ENCODE measurements at regions not wholly inside any gene's neighbourhood (a gene's known extent, or its start where the extent isn't known, plus 50 kb on each side); places are given as distances from the start of the nearest gene placed in this dataset.

DNA sequence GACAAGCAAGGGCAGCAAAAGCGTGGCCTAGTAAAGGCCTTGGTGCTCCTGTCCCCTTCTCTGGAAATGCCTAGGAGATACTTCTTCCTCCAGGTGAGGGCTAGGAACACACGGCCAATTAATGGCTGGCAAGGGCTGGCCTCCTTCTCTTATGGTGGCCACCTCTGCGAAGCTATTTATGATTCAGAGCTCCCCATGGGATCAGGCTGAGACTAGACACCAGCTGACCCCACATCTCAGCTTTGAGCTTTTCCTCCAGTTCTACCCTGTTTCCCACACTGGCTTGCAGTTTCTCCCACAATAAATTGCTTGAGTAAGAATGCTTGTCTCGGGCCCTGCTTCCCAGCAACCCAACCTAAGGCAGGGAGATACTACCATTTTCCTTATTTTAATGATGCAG lies 53.7 kb downstream of the CAMK2N1 start:
- no peaks in the 10 kb centered on the region for H3K9me3 ChIP-seq (ENCODE audit: low read depth, low read length, poor library complexity, severe bottlenecking)
- H3K36me3 ChIP-seq (ENCODE audit: insufficient read depth, low read length, poor library complexity, severe bottlenecking), result no peaks in the 10 kb centered on the region
- H3K27me3 ChIP-seq (replicated peaks; ENCODE audit: insufficient read depth, low read depth, low read length, poor library complexity), result no peaks in the 10 kb centered on the region
- CTCF ChIA-PET, result interaction anchor here (0.7 kb wide), 1 partner anchor 834 kb away, joined by 7 read pairs; no protein-coding TSS in a partner anchor
- H3K4me3 ChIP-seq (ENCODE audit: low read depth, low read length, poor library complexity, severe bottlenecking), result no peak overlapping the region
- H3K4me1 ChIP-seq (ENCODE audit: insufficient read depth, low read length, poor library complexity, severe bottlenecking), result no peaks in the 10 kb centered on the region
- no peak overlapping the region for H3K27ac ChIP-seq (ENCODE audit: low read depth, low read length, poor library complexity, severe bottlenecking)
- no peak for DNase-seq (ENCODE audit: low spot score)
- TF ChIP-seq, protein P1, sequence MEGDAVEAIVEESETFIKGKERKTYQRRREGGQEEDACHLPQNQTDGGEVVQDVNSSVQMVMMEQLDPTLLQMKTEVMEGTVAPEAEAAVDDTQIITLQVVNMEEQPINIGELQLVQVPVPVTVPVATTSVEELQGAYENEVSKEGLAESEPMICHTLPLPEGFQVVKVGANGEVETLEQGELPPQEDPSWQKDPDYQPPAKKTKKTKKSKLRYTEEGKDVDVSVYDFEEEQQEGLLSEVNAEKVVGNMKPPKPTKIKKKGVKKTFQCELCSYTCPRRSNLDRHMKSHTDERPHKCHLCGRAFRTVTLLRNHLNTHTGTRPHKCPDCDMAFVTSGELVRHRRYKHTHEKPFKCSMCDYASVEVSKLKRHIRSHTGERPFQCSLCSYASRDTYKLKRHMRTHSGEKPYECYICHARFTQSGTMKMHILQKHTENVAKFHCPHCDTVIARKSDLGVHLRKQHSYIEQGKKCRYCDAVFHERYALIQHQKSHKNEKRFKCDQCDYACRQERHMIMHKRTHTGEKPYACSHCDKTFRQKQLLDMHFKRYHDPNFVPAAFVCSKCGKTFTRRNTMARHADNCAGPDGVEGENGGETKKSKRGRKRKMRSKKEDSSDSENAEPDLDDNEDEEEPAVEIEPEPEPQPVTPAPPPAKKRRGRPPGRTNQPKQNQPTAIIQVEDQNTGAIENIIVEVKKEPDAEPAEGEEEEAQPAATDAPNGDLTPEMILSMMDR (conservative IDR thresholded peaks at IDR 0.05; ENCODE audit: low read depth, low read length), result no peak
- no peak for TF ChIP-seq EZH2 (IDR thresholded peaks at IDR 0.05; ENCODE audit: borderline replicate concordance, low read depth, low read length, poor library complexity, severe bottlenecking)
- intact Hi-C loops (cut with micrococcal nuclease; ENCODE audit: unreplicated experiment), result loop anchor here (5.0 kb wide), 1 partner anchor 55 kb away; no protein-coding TSS in a partner anchor
- POLR2A ChIA-PET (ENCODE audit: low non-redundant PET), result no interaction called here
- no TSS peak for BruUV-seq (replicated peaks)

DNA sequence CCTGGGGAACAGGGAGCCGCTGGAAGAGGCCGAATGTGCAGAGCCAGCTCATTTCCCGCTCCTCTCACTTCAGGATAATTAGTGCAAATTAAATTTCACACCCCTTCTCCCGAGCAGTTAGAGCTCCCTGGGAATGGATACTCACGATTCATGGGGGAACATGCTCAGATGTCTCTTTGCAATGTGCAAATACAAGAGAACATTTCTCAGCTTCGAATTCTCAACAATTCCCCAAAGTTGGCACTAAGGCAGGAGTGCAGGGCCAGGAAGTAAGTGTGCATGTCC lies 54.9 kb downstream of the CAMK2N1 start:
- no peak for DNase-seq (ENCODE audit: low spot score)
- Histone ChIP-seq H3K27ac (ENCODE audit: low read depth, low read length, poor library complexity, severe bottlenecking) (no peak overlapping the region), H3K4me1 (ENCODE audit: insufficient read depth, low read length, poor library complexity, severe bottlenecking) (no peaks in the 10 kb centered on the region), H3K4me3 (ENCODE audit: low read depth, low read length, poor library complexity, severe bottlenecking) (no peak overlapping the region), H3K36me3 (ENCODE audit: insufficient read depth, low read length, poor library complexity, severe bottlenecking) (no peaks in the 10 kb centered on the region), H3K27me3 (replicated peaks; ENCODE audit: insufficient read depth, low read depth, low read length, poor library complexity) (no peaks in the 10 kb centered on the region), H3K9me3 (ENCODE audit: low read depth, low read length, poor library complexity, severe bottlenecking) (no peaks in the 10 kb centered on the region)
- intact Hi-C loops (cut with micrococcal nuclease; ENCODE audit: unreplicated experiment), result loop anchor here (5.0 kb wide), 1 partner anchor 54 kb away; no protein-coding TSS in a partner anchor
- BruUV-seq (replicated peaks), result no TSS peak
- CTCF ChIA-PET, result no interaction called here
- no peak for TF ChIP-seq EZH2 (IDR thresholded peaks at IDR 0.05; ENCODE audit: borderline replicate concordance, low read depth, low read length, poor library complexity, severe bottlenecking)
- TF ChIP-seq, protein P1 (conservative IDR thresholded peaks at IDR 0.05; ENCODE audit: low read depth, low read length), result no peak
- POLR2A ChIA-PET (ENCODE audit: low non-redundant PET), result no interaction called here

DNA sequence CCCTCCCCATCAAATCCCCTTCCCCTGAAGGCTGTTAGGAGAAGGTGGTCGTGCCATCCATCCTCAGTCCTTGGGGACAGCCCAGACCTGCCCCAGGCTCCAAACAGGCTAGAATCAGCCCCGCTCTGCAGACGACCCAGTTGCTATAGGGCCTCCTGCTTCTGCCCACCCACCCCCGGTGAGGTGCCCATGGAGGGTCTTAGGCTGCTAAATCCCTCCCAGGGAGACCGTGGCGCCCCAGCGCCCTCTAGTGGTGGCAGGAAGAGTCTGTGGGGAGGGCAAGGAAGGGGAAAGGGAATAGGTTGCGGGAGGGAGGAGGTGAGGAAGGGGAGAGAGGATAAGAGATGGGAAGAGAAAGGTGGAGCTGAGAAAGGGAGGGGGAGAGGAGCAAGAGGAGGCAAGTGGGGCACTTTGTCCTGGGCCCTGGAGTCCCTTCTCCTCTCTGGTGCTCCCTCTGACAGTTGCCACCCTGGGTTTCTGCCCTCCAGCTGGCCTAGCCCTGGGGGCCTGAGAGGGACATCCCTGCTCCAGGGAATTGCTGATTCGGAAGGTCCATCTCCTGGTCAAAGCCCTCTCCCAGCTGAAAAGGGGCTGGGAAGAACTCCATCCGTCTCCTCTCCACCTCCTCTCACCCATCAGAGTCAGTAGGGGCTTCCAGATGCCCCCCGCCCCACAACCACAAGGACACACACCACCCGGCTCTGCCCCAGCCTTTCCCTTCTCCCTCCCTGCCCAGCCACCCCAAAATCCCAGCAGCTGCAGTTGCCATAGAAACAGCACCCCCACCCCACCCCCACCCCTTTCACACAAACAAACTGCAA lies 55.4 kb downstream of the CAMK2N1 start:
- no peak overlapping the region for H3K27ac ChIP-seq (ENCODE audit: low read depth, low read length, poor library complexity, severe bottlenecking)
- H3K9me3 ChIP-seq (ENCODE audit: low read depth, low read length, poor library complexity, severe bottlenecking), result no peaks in the 10 kb centered on the region
- no peaks in the 10 kb centered on the region for H3K36me3 ChIP-seq (ENCODE audit: insufficient read depth, low read length, poor library complexity, severe bottlenecking)
- DNase-seq (ENCODE audit: low spot score), result peak; percentile 53
- ChIA-PET POLR2A (ENCODE audit: low non-redundant PET) (no interaction called here), CTCF (no interaction called here)
- no peaks in the 10 kb centered on the region for H3K27me3 ChIP-seq (replicated peaks; ENCODE audit: insufficient read depth, low read depth, low read length, poor library complexity)
- H3K4me1 ChIP-seq (ENCODE audit: insufficient read depth, low read length, poor library complexity, severe bottlenecking), result no peaks in the 10 kb centered on the region
- intact Hi-C loops (cut with micrococcal nuclease; ENCODE audit: unreplicated experiment), result loop anchor here (5.0 kb wide), 1 partner anchor 53 kb away; no protein-coding TSS in a partner anchor
- H3K4me3 ChIP-seq (ENCODE audit: low read depth, low read length, poor library complexity, severe bottlenecking), result no peak overlapping the region
- no peak for TF ChIP-seq EZH2 (IDR thresholded peaks at IDR 0.05; ENCODE audit: borderline replicate concordance, low read depth, low read length, poor library complexity, severe bottlenecking)
- TF ChIP-seq, protein P1 (conservative IDR thresholded peaks at IDR 0.05; ENCODE audit: low read depth, low read length), result peak; percentile 93
- no TSS peak for BruUV-seq (replicated peaks)

Measured in A673 (cell line).